ENCODE measurements at regions not wholly inside any gene's neighbourhood (a gene's known extent, or its start where the extent isn't known, plus 50 kb on each side); places are given as distances from the start of the nearest gene placed in this dataset.

DNA sequence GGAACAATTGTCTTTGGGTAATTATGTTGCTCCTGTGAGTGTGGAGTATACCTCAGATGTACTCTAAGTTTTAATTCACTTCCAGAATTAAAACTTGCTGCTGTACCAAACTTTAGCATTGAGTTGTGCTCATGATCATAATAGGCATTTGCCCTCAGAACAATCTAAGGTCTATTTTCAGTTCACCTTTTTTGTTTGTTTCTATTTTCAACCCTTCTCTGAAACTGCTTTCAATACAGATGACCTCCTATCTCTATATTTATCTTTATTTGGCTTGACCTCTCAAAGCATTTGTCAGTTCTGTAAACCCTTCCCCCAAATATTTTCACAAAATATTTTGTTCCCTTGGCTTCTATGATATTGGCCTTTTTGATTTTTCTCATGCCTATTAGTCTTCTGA lies 873.0 kb downstream of the OLFM4 start:
- no peak for DNase-seq

DNA sequence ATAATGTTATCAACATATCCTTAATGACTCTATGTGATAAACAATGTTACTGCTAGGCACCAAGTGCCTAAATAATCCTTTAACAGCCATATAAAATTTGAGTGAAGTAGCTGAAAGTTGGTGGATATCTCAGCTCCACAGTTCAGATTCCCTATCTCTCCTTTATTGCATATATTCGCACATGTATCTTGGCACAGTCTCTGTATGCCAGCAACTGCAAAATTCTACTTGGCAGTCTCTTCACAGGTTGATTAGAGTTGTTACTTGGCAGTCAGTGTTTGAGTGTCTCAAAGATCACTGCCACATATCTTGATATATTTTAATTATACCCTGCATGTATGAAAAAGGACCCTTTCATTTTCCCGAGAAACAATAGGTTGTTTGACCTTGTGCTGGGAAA lies 879.3 kb downstream of the OLFM4 start:
- no peak for DNase-seq

GRCh38 chr13:53920916-53921315 lies 892.3 kb downstream of the OLFM4 start:
- no peak for DNase-seq

GRCh38 chr13:53921473-53921872 lies 892.9 kb downstream of the OLFM4 start:
- DNase-seq = no peak

GRCh38 chr13:53941588-53942190 lies 913.1 kb downstream of the OLFM4 start:
- no peak for DNase-seq

DNA sequence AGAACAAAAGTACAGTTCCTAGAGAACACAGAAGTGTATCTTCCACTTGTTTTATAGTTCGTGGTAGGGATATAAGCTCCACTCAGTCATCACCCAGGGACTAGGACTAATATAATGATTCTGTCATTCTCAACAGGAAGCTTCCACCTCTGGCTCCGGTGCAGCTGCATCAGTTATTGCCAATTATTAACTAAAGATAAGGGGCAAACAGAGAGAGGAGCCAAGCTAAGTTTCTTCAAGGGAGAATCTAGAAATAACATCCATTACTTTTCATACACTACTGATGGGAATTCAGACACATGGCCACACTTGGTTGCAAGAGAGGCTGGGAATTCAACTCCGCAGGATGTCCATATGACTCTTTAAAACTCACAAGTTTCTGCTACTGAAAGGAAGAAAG lies 917.9 kb downstream of the OLFM4 start:
- DNase-seq = no peak

DNA sequence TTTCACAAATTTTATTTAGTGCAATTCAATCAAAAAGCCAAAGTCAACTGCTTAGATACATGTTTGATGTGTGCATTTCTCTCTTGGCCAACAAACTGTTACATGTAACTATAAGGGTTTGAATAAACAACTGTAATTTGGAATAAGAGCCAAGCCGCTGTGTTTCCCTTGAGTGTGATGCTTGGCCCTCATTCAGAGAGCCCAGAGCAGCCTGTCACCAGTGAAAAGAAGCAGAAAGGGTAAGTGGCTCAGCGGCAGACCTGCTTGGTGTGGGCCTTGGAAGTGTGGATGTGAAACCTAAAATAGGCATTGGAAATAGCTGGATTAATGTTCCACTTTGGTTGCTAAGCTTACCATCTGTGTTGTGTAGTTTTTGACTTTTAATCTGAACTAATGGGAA lies 924.6 kb downstream of the OLFM4 start:
- no peak for DNase-seq

Measured in NCI-H1930 (cell line).